ENCODE measurements at regions not wholly inside any gene's neighbourhood (a gene's known extent, or its start where the extent isn't known, plus 50 kb on each side); places are given as distances from the start of the nearest gene placed in this dataset.

GRCh38 chr20:60765821-60766403 is 486.1 kb upstream of the CDH4 start:
- no peak for DNase-seq (ENCODE audit: low read depth, low spot score)
- Histone ChIP-seq H3K4me3 (ENCODE audit: low read length) (no peak overlapping the region), H3K4me1 (ENCODE audit: control insufficient read depth, insufficient read depth, low read length) (no peaks in the 10 kb centered on the region), H3K36me3 (ENCODE audit: control insufficient read depth, insufficient read depth, low read length) (no peaks in the 10 kb centered on the region), H3K9me3 (ENCODE audit: control insufficient read depth, insufficient read depth, low read length) (no peaks in the 10 kb centered on the region), H3K27me3 (ENCODE audit: control insufficient read depth, insufficient read depth, low read length) (no peaks in the 10 kb centered on the region), H3K27ac (ENCODE audit: low read length) (no peak overlapping the region)
- WGBS (ENCODE audit: insufficient coverage, insufficient read length): no CpG with 5 or more reads among the region's 10 CpGs

GRCh38 chr20:60768216-60768615 is 483.8 kb upstream of the CDH4 start:
- WGBS (ENCODE audit: insufficient coverage, insufficient read length): no CpG with 5 or more reads among the region's 1 CpG
- H3K36me3 ChIP-seq (ENCODE audit: control insufficient read depth, insufficient read depth, low read length): no peaks in the 10 kb centered on the region
- H3K4me1 ChIP-seq (ENCODE audit: control insufficient read depth, insufficient read depth, low read length): 0 out of 2 replicates have a peak, but pooled peaks cover 2% of the 10 kb centered on the region
- no peak overlapping the region for H3K4me3 ChIP-seq (ENCODE audit: low read length)
- no peak for DNase-seq (ENCODE audit: low read depth, low spot score)
- no peaks in the 10 kb centered on the region for H3K27me3 ChIP-seq (ENCODE audit: control insufficient read depth, insufficient read depth, low read length)
- no peak overlapping the region for H3K27ac ChIP-seq (ENCODE audit: low read length)
- no peaks in the 10 kb centered on the region for H3K9me3 ChIP-seq (ENCODE audit: control insufficient read depth, insufficient read depth, low read length)

DNA sequence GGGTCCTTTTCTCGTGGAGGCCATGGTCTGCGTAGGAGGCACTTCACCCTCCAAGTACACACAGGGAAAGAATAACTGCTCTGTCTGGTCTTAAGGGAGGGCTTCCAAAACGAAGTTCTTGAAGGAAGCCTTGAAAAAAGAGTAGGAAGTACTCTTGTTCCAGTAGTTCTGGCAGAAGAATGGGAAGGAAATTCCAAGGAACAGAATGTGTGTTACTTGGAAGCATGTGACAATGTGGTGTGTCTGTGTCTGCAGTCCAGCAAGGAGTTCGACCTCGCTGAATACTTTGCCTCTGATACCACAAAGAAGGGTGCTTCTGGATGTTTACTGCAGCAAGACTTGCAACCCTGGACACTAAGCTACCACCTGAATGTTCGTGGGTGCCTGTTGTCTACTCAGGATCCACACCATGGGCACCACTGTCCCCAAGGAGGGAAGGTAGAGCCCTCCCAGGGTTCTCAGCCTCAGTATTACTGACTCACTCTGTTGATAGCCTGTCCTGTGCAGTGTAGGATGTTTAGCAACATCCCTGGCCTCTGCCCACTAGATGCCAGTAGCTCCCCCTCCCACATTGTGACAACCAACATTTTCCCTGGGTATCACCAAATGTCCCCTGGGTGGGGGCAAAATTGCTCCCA is 471.6 kb upstream of the CDH4 start:
- DNase-seq (ENCODE audit: low read depth, low spot score): no peak
- Histone ChIP-seq H3K27ac (ENCODE audit: low read length) (no peak overlapping the region), H3K9me3 (ENCODE audit: control insufficient read depth, insufficient read depth, low read length) (peaks cover 1% of the 10 kb centered on the region; the same call in 1 of the 2 replicates), H3K27me3 (ENCODE audit: control insufficient read depth, insufficient read depth, low read length) (no peaks in the 10 kb centered on the region), H3K36me3 (ENCODE audit: control insufficient read depth, insufficient read depth, low read length) (no peaks in the 10 kb centered on the region), H3K4me1 (ENCODE audit: control insufficient read depth, insufficient read depth, low read length) (peaks cover 2% of the 10 kb centered on the region; the same call in 1 of the 2 replicates), H3K4me3 (ENCODE audit: low read length) (no peak overlapping the region)
- no CpG with 5 or more reads among the region's 6 CpGs for WGBS (ENCODE audit: insufficient coverage, insufficient read length)

GRCh38 chr20:60782959-60783625 is 469.0 kb upstream of the CDH4 start:
- peaks cover 3% of the 10 kb centered on the region; the same call in 1 of the 2 replicates for H3K4me1 ChIP-seq (ENCODE audit: control insufficient read depth, insufficient read depth, low read length)
- DNase-seq (ENCODE audit: low read depth, low spot score): no peak
- no peaks in the 10 kb centered on the region for H3K27me3 ChIP-seq (ENCODE audit: control insufficient read depth, insufficient read depth, low read length)
- H3K36me3 ChIP-seq (ENCODE audit: control insufficient read depth, insufficient read depth, low read length): no peaks in the 10 kb centered on the region
- H3K9me3 ChIP-seq (ENCODE audit: control insufficient read depth, insufficient read depth, low read length): peaks cover 1% of the 10 kb centered on the region; the same call in 1 of the 2 replicates
- no peak overlapping the region for H3K4me3 ChIP-seq (ENCODE audit: low read length)
- no peak overlapping the region for H3K27ac ChIP-seq (ENCODE audit: low read length)
- WGBS (ENCODE audit: insufficient coverage, insufficient read length): no CpG with 5 or more reads among the region's 7 CpGs

GRCh38 chr20:60785301-60785700 is 466.8 kb upstream of the CDH4 start:
- DNase-seq (ENCODE audit: low read depth, low spot score): no peak
- H3K36me3 ChIP-seq (ENCODE audit: control insufficient read depth, insufficient read depth, low read length): no peaks in the 10 kb centered on the region
- no peak overlapping the region for H3K27ac ChIP-seq (ENCODE audit: low read length)
- no CpG with 5 or more reads among the region's 1 CpG for WGBS (ENCODE audit: insufficient coverage, insufficient read length)
- no peaks in the 10 kb centered on the region for H3K27me3 ChIP-seq (ENCODE audit: control insufficient read depth, insufficient read depth, low read length)
- no peak overlapping the region for H3K4me3 ChIP-seq (ENCODE audit: low read length)
- no peaks in the 10 kb centered on the region for H3K9me3 ChIP-seq (ENCODE audit: control insufficient read depth, insufficient read depth, low read length)
- 0 out of 2 replicates have a peak, but pooled peaks cover 2% of the 10 kb centered on the region for H3K4me1 ChIP-seq (ENCODE audit: control insufficient read depth, insufficient read depth, low read length)

- Histone ChIP-seq H3K4me3 (ENCODE audit: low read length) (no peak overlapping the region), H3K36me3 (ENCODE audit: control insufficient read depth, insufficient read depth, low read length) (no peaks in the 10 kb centered on the region), H3K9me3 (ENCODE audit: control insufficient read depth, insufficient read depth, low read length) (no peaks in the 10 kb centered on the region), H3K27me3 (ENCODE audit: control insufficient read depth, insufficient read depth, low read length) (no peaks in the 10 kb centered on the region), H3K4me1 (ENCODE audit: control insufficient read depth, insufficient read depth, low read length) (0 out of 2 replicates have a peak, but pooled peaks cover 2% of the 10 kb centered on the region), H3K27ac (ENCODE audit: low read length) (no peak overlapping the region)
- no peak for DNase-seq (ENCODE audit: low read depth, low spot score)
- WGBS (ENCODE audit: insufficient coverage, insufficient read length): no CpG with 5 or more reads among the region's 7 CpGs
These were observed 466.3 kb upstream of the CDH4 start for GRCh38 chr20:60785785-60786184.

GRCh38 chr20:60786686-60787217 is 465.3 kb upstream of the CDH4 start:
- no peak for DNase-seq (ENCODE audit: low read depth, low spot score)
- H3K36me3 ChIP-seq (ENCODE audit: control insufficient read depth, insufficient read depth, low read length): no peaks in the 10 kb centered on the region
- no peaks in the 10 kb centered on the region for H3K27me3 ChIP-seq (ENCODE audit: control insufficient read depth, insufficient read depth, low read length)
- H3K4me3 ChIP-seq (ENCODE audit: low read length): no peak overlapping the region
- H3K4me1 ChIP-seq (ENCODE audit: control insufficient read depth, insufficient read depth, low read length): 0 out of 2 replicates have a peak, but pooled peaks cover 2% of the 10 kb centered on the region
- no peaks in the 10 kb centered on the region for H3K9me3 ChIP-seq (ENCODE audit: control insufficient read depth, insufficient read depth, low read length)
- WGBS (ENCODE audit: insufficient coverage, insufficient read length): no CpG with 5 or more reads among the region's 4 CpGs
- no peak overlapping the region for H3K27ac ChIP-seq (ENCODE audit: low read length)

DNA sequence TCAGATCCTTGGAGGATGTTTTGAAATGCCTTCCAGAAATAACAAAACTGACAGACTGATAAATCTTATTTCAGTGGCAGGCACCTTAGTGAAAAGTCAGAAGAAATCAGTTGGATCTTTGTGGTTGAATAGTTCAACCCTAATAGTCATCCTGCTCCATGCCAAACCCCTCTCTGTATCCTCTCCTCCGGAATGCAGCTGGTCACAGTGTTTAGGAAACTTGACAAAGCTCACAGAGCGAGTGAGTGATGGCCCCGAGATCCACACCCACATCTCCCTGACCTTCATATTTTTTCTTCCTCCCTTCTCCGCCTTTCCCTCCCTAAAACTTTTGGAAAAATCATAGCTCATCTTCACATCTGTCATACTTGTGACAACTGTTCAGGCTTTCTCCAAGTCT is 464.8 kb upstream of the CDH4 start:
- Histone ChIP-seq H3K4me3 (ENCODE audit: low read length) (no peak overlapping the region), H3K36me3 (ENCODE audit: control insufficient read depth, insufficient read depth, low read length) (no peaks in the 10 kb centered on the region), H3K27me3 (ENCODE audit: control insufficient read depth, insufficient read depth, low read length) (no peaks in the 10 kb centered on the region), H3K27ac (ENCODE audit: low read length) (no peak overlapping the region), H3K9me3 (ENCODE audit: control insufficient read depth, insufficient read depth, low read length) (no peaks in the 10 kb centered on the region), H3K4me1 (ENCODE audit: control insufficient read depth, insufficient read depth, low read length) (0 out of 2 replicates have a peak, but pooled peaks cover 2% of the 10 kb centered on the region)
- DNase-seq (ENCODE audit: low read depth, low spot score): no peak
- WGBS (ENCODE audit: insufficient coverage, insufficient read length): no CpG with 5 or more reads among the region's 4 CpGs

GRCh38 chr20:60788070-60788469 is 464.0 kb upstream of the CDH4 start:
- H3K4me1 ChIP-seq (ENCODE audit: control insufficient read depth, insufficient read depth, low read length): 0 out of 2 replicates have a peak, but pooled peaks cover 2% of the 10 kb centered on the region
- no peaks in the 10 kb centered on the region for H3K36me3 ChIP-seq (ENCODE audit: control insufficient read depth, insufficient read depth, low read length)
- no peaks in the 10 kb centered on the region for H3K9me3 ChIP-seq (ENCODE audit: control insufficient read depth, insufficient read depth, low read length)
- H3K4me3 ChIP-seq (ENCODE audit: low read length): no peak overlapping the region
- no CpG with 5 or more reads among the region's 3 CpGs for WGBS (ENCODE audit: insufficient coverage, insufficient read length)
- no peak for DNase-seq (ENCODE audit: low read depth, low spot score)
- no peaks in the 10 kb centered on the region for H3K27me3 ChIP-seq (ENCODE audit: control insufficient read depth, insufficient read depth, low read length)
- no peak overlapping the region for H3K27ac ChIP-seq (ENCODE audit: low read length)

DNA sequence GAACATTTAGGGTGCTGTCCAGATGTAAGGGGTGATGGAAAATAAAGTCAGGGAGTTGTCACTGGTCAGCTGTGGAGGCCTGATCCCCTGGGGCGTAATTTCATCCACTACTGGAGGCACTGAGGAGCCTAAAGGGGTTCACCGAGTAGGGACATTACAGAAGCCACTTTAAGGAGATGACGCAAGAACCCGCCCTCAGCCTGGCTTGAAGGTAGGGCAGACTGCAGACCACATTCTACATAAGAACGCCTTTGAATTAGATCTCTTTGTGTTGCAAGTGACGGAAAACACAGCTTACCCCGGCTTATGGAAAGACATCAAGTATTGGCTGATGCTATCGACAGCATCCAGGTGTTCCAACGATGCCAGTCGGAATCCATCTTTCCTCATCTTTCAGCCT is 462.7 kb upstream of the CDH4 start:
- no peak for DNase-seq (ENCODE audit: low read depth, low spot score)
- no CpG with 5 or more reads among the region's 10 CpGs for WGBS (ENCODE audit: insufficient coverage, insufficient read length)
- no peaks in the 10 kb centered on the region for H3K27me3 ChIP-seq (ENCODE audit: control insufficient read depth, insufficient read depth, low read length)
- H3K9me3 ChIP-seq (ENCODE audit: control insufficient read depth, insufficient read depth, low read length): no peaks in the 10 kb centered on the region
- H3K4me1 ChIP-seq (ENCODE audit: control insufficient read depth, insufficient read depth, low read length): 0 out of 2 replicates have a peak, but pooled peaks cover 2% of the 10 kb centered on the region
- no peaks in the 10 kb centered on the region for H3K36me3 ChIP-seq (ENCODE audit: control insufficient read depth, insufficient read depth, low read length)
- no peak overlapping the region for H3K4me3 ChIP-seq (ENCODE audit: low read length)
- no peak overlapping the region for H3K27ac ChIP-seq (ENCODE audit: low read length)
